ENCODE measurements at regions not wholly inside any gene's neighbourhood (a gene's known extent, or its start where the extent isn't known, plus 50 kb on each side); places are given as distances from the start of the nearest gene placed in this dataset.

- Mint-ChIP-seq H3K27me3 (no peaks in the 10 kb centered on the region), H3K9me3 (no peaks in the 10 kb centered on the region), H3K27ac (no peak overlapping the region), H3K36me3 (no peaks in the 10 kb centered on the region), H3K4me3 (no peak overlapping the region), H3K4me1 (ENCODE audit: unreplicated experiment) (no peaks in the 10 kb centered on the region)
- no peak for DNase-seq (ENCODE audit: extremely low spot score, unreplicated experiment)
- TF ChIP-seq CTCF (conservative IDR thresholded peaks at IDR 0.05): no peak
These were observed 489.4 kb downstream of the TECRL start for GRCh38 chr4:63919636-63920365.

DNA sequence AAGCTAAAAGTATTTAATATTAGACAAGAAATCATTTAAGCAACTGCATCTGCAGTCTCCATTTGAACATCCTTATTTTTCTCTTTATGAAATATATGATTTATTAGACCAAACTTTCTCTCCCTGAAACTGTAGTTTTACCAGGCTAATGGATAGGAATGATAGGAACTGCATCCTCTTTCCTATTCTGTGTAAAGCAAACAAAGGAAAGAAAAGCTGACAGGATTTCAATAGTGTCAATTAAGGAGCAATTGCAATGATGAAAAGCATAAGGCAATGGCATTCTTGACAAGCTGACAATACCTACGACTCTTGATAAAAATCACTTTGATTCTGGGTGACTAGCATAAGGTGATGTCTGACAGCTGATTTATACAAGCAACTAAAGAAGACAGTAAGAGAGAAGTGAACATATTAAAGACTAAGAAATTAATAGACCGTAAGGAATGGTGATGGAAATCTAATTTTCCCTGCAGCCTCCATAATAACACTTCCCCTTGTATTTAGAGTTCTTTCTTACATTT lies 502.5 kb downstream of the TECRL start:
- no peak for DNase-seq (ENCODE audit: extremely low spot score, unreplicated experiment)
- H3K9me3 Mint-ChIP-seq: no peaks in the 10 kb centered on the region
- no peaks in the 10 kb centered on the region for H3K36me3 Mint-ChIP-seq
- H3K27ac Mint-ChIP-seq: no peak overlapping the region
- no peak overlapping the region for H3K4me3 Mint-ChIP-seq
- no peaks in the 10 kb centered on the region for H3K27me3 Mint-ChIP-seq
- no peak for TF ChIP-seq CTCF (conservative IDR thresholded peaks at IDR 0.05)
- no peaks in the 10 kb centered on the region for H3K4me1 Mint-ChIP-seq (ENCODE audit: unreplicated experiment)

DNA sequence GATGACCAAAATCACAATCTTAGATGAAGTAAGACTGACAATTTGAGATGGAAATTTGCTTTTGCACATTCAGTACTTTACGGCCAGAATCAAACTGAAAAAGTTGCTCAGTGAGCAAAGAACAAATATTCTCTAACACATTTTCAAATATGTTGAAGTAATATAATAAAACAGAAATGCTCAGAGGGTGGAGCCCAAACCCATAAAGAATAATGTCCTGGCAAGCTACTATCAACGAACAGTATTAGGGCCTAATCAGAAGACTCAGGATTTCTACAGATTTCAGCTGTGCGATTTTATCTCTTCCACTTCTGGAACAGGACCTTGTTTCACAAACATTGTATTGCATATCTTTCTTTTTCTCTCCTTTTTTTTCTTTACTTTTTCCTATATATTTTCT lies 505.0 kb downstream of the TECRL start:
- DNase-seq (ENCODE audit: extremely low spot score, unreplicated experiment): no peak

DNA sequence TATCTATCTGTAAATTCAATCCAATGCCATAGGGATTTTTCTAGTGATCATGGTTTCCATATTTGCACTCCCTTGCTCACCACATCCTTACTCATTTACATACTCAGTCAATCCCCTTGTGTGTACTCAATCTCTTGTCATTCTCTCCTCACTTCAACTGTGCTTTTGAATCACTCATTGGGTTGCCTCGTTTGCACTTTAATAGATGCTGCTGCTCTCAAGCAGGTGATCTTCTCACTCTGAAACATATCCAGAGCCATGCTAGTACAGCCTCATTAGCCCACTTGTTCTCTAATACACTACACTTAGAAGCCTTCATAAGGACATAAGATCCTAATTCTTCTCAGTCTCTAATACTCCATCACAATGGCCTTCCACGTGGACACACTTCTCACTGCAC lies 507.9 kb downstream of the TECRL start:
- TF ChIP-seq CTCF (conservative IDR thresholded peaks at IDR 0.05): no peak
- no peak overlapping the region for H3K4me3 Mint-ChIP-seq
- H3K36me3 Mint-ChIP-seq: no peaks in the 10 kb centered on the region
- no peaks in the 10 kb centered on the region for H3K4me1 Mint-ChIP-seq (ENCODE audit: unreplicated experiment)
- DNase-seq (ENCODE audit: extremely low spot score, unreplicated experiment): no peak
- no peaks in the 10 kb centered on the region for H3K9me3 Mint-ChIP-seq
- no peaks in the 10 kb centered on the region for H3K27me3 Mint-ChIP-seq
- no peak overlapping the region for H3K27ac Mint-ChIP-seq

More for the DNA sequence above, 505.0 kb downstream of the TECRL start:
- no peak for TF ChIP-seq CTCF (conservative IDR thresholded peaks at IDR 0.05)
- no peak overlapping the region for H3K4me3 Mint-ChIP-seq
- no peaks in the 10 kb centered on the region for H3K36me3 Mint-ChIP-seq
- no peaks in the 10 kb centered on the region for H3K4me1 Mint-ChIP-seq (ENCODE audit: unreplicated experiment)
- no peaks in the 10 kb centered on the region for H3K27me3 Mint-ChIP-seq
- H3K27ac Mint-ChIP-seq: no peak overlapping the region
- H3K9me3 Mint-ChIP-seq: no peaks in the 10 kb centered on the region

GRCh38 chr4:63898961-63899360 lies 510.3 kb downstream of the TECRL start:
- H3K27me3 Mint-ChIP-seq: no peaks in the 10 kb centered on the region
- TF ChIP-seq CTCF (conservative IDR thresholded peaks at IDR 0.05): no peak
- H3K9me3 Mint-ChIP-seq: no peaks in the 10 kb centered on the region
- DNase-seq (ENCODE audit: extremely low spot score, unreplicated experiment): no peak
- H3K27ac Mint-ChIP-seq: no peak overlapping the region
- H3K36me3 Mint-ChIP-seq: no peaks in the 10 kb centered on the region
- no peaks in the 10 kb centered on the region for H3K4me1 Mint-ChIP-seq (ENCODE audit: unreplicated experiment)
- no peak overlapping the region for H3K4me3 Mint-ChIP-seq
